ENCODE measurements at regions not wholly inside any gene's neighbourhood (a gene's known extent, or its start where the extent isn't known, plus 50 kb on each side); places are given as distances from the start of the nearest gene placed in this dataset.

DNA sequence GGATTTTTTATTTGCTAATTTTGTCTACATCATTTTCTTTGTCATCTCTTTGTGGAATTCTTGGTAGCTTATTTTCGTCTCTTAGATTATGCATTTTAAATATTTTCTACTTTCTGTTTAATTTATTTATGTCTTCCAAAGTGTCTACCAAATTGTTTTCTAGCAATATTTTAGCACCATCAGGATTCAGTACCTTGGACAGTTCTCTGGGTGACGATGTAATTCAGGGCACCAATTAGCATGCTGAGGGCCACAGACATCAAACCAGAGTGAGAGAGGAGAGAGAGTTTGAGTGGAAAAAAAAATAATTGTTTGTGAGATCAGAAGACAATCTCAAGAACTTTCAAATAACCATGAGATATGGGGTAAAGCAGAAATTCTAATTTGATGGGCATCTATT lies 169.8 kb upstream of the CXADR start:
- no peaks in the 10 kb centered on the region for H3K4me1 Mint-ChIP-seq
- no peak overlapping the region for H3K27ac Mint-ChIP-seq
- H3K27me3 Mint-ChIP-seq, result no peaks in the 10 kb centered on the region
- no peaks in the 10 kb centered on the region for H3K9me3 ChIP-seq (ENCODE audit: control insufficient read depth, low read length, poor library complexity, severe bottlenecking)
- H3K36me3 Mint-ChIP-seq (ENCODE audit: low read depth), result no peaks in the 10 kb centered on the region
- ATAC-seq, result no peak
- H3K4me3 Mint-ChIP-seq, result no peak overlapping the region
- DNase-seq, result no peak

DNA sequence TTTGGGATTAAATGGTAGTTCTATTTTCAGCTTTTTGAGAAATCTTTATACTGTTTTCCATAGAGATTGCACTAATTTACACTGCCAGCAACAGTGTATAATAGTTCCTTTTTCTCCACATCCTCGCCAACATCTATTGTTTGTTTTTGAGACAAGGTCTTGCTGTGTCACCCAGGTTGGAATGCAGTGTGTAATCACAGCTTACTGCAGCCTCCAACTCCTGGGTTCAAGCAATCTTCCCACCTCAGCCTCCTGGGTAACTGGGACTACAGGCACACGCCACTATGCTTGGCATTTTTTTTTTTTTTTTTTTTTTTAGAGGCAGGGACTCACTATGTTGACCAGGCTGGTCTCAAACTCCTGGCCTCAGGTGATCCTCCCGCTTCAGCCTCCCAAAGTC lies 164.5 kb upstream of the CXADR start:
- H3K27ac Mint-ChIP-seq, result no peak overlapping the region
- H3K4me1 Mint-ChIP-seq, result no peaks in the 10 kb centered on the region
- no peak for ATAC-seq
- no peaks in the 10 kb centered on the region for H3K36me3 Mint-ChIP-seq (ENCODE audit: low read depth)
- H3K27me3 Mint-ChIP-seq, result no peaks in the 10 kb centered on the region
- no peak for DNase-seq
- H3K9me3 ChIP-seq (ENCODE audit: control insufficient read depth, low read length, poor library complexity, severe bottlenecking), result no peaks in the 10 kb centered on the region
- no peak overlapping the region for H3K4me3 Mint-ChIP-seq

DNA sequence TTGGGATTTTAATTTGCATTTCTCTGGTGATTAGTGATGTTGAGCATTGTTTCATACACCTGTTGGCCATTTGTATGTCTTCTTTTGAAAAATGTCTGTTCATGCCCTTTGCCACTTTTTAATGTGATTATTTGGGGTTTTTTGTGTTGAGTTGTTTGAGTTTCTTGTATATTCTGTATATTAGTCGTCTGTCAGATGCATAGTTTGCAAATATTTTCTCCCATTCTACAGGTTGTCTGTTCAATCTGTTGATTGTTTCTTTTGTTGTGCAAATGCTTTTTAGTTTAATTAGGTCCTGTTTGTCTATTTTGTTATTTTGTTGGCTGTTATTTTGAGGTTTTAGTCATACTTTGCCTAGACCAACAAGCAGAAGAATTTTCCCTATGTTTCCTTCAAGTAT lies 164.0 kb upstream of the CXADR start:
- H3K36me3 Mint-ChIP-seq (ENCODE audit: low read depth), result no peaks in the 10 kb centered on the region
- DNase-seq (no peak), ATAC-seq (no peak)
- H3K27ac Mint-ChIP-seq, result no peak overlapping the region
- H3K4me1 Mint-ChIP-seq, result no peaks in the 10 kb centered on the region
- no peaks in the 10 kb centered on the region for H3K9me3 ChIP-seq (ENCODE audit: control insufficient read depth, low read length, poor library complexity, severe bottlenecking)
- no peaks in the 10 kb centered on the region for H3K27me3 Mint-ChIP-seq
- no peak overlapping the region for H3K4me3 Mint-ChIP-seq

DNA sequence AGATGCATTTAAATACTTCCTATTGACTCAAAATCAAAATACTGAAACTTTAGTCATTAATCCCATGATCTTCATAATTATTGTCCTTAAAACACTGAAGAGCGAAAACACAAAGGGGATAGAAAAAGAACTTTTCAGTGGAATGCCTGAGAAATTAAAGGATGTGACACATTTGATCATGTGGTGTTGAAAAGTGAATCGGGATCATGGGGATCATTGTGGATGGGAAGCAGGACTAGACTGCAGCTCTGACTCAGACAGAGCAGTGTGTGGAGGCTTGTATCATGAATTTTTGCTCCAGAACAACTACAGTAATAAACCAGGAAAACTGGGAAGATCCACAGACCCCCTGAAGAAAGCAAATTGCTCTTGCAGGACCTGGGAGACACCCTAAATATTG lies 161.1 kb upstream of the CXADR start:
- H3K9me3 ChIP-seq (ENCODE audit: control insufficient read depth, low read length, poor library complexity, severe bottlenecking), result no peaks in the 10 kb centered on the region
- Mint-ChIP-seq H3K27me3 (no peaks in the 10 kb centered on the region), H3K27ac (no peak overlapping the region), H3K36me3 (ENCODE audit: low read depth) (no peaks in the 10 kb centered on the region), H3K4me3 (no peak overlapping the region), H3K4me1 (no peaks in the 10 kb centered on the region)
- DNase-seq, result no peak
- ATAC-seq, result no peak

DNA sequence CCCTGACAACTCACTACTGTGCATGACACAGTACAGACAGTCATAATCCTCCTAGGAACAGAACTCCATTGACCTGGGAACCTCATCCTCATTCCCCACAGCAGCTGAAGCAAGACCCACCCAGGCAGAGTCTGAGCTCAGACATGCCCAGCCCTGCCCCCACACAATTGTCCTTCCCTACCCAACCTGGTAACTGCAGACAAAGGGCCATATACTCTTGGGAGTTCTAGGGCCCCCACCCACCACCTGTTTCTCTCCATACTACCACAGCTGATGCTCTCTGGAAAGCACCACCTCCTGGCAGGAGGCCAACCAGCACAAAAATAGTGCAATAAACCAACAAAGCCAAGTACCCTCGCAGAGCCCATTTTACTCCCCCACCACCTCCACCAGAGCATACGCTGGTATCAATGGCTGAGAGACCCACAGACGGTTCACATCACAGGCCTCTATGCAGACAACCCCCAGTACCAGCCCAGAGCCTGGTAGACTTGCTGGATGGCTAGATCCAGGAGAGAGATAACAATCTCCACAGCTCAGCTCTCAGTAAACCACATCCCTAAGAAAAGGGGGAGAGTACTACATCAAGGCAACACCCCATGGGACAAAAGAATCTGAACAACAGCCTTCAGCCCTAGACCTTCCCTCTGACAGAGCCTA lies 159.7 kb upstream of the CXADR start:
- H3K4me3 Mint-ChIP-seq, result no peak overlapping the region
- no peaks in the 10 kb centered on the region for H3K27me3 Mint-ChIP-seq
- H3K4me1 Mint-ChIP-seq, result no peaks in the 10 kb centered on the region
- no peak for DNase-seq
- no peak overlapping the region for H3K27ac Mint-ChIP-seq
- ATAC-seq, result no peak
- no peaks in the 10 kb centered on the region for H3K9me3 ChIP-seq (ENCODE audit: control insufficient read depth, low read length, poor library complexity, severe bottlenecking)
- no peaks in the 10 kb centered on the region for H3K36me3 Mint-ChIP-seq (ENCODE audit: low read depth)

DNA sequence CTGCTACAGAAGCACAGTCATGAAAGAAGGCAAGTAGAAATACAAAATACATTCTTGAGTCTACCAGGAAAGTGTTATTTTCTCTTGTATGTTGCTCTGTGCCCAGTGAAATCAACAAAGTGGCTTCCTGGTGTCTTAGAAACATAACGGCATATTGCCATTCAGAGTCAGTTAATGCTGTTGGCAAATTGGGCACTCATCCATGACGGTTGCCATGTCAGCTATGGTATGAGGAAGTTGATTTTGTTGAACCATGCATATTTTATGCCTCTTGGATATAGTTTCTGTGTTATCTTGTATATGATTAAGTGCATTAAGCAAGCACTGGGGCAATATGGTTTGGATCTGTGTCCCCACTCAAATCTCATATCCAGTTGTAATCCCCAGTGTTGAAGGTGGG lies 153.1 kb upstream of the CXADR start:
- Mint-ChIP-seq H3K4me3 (no peak overlapping the region), H3K36me3 (ENCODE audit: low read depth) (no peaks in the 10 kb centered on the region), H3K27ac (no peak overlapping the region), H3K27me3 (no peaks in the 10 kb centered on the region), H3K4me1 (no peaks in the 10 kb centered on the region)
- DNase-seq, result no peak
- H3K9me3 ChIP-seq (ENCODE audit: control insufficient read depth, low read length, poor library complexity, severe bottlenecking), result no peaks in the 10 kb centered on the region
- no peak for ATAC-seq

DNA sequence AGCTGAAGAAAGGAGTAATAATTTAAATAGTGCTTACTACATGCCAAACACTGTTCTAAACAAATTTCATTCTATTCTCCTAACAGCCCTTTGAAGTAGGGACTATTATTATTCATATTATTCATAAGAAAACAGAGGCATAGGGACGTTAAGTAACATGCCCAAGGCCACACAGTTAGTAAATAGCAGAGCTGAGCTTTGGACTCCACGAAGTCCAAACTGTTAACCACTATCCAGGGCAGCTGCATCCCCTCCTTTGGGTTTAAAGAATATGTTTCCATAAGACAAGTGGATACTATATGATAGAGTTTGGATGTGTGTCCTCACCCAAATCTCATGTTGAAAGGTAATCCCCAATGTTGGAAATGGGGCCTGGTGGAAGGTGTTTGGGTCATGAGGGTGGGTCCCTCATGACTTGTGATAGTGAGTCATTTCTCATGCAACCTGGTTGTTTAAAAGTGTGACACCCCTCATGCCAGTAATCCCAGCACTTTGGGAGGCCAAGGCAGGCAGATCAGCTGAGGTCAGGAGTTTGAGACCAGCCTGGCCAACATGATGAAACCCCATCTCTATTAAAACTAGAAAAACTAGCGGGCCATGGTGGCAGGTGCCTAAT lies 144.0 kb upstream of the CXADR start:
- H3K27ac Mint-ChIP-seq, result no peak overlapping the region
- H3K4me1 Mint-ChIP-seq, result peaks cover 2% of the 10 kb centered on the region
- H3K4me3 Mint-ChIP-seq, result no peak overlapping the region
- ATAC-seq (no peak), DNase-seq (no peak)
- H3K9me3 ChIP-seq (ENCODE audit: control insufficient read depth, low read length, poor library complexity, severe bottlenecking), result no peaks in the 10 kb centered on the region
- no peaks in the 10 kb centered on the region for H3K36me3 Mint-ChIP-seq (ENCODE audit: low read depth)
- peaks cover 23% of the 10 kb centered on the region for H3K27me3 Mint-ChIP-seq

DNA sequence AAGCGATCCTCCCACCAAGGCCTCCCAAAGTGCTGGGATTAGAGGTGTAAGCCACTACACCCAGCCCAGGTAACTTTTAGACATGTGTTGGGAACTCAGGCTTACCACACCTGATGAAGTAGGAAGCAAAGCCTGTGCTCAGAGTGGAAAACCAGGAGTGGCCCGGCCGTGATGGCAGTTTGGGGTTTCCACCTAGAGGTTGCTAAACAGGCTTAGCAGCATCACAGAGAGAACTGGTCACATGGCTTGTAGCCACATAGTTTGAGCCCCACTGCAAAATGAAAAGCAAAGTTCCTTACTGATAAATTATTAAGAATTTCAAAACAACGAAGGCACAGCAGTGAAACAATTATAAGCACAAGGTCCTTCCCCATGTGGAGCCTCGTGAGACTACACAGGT lies 142.6 kb upstream of the CXADR start:
- no peak for ATAC-seq
- Mint-ChIP-seq H3K36me3 (ENCODE audit: low read depth) (peaks cover 4% of the 10 kb centered on the region), H3K4me1 (peaks cover 2% of the 10 kb centered on the region), H3K4me3 (no peak overlapping the region), H3K27me3 (peaks cover 23% of the 10 kb centered on the region), H3K27ac (no peak overlapping the region)
- DNase-seq, result no peak
- no peaks in the 10 kb centered on the region for H3K9me3 ChIP-seq (ENCODE audit: control insufficient read depth, low read length, poor library complexity, severe bottlenecking)

DNA sequence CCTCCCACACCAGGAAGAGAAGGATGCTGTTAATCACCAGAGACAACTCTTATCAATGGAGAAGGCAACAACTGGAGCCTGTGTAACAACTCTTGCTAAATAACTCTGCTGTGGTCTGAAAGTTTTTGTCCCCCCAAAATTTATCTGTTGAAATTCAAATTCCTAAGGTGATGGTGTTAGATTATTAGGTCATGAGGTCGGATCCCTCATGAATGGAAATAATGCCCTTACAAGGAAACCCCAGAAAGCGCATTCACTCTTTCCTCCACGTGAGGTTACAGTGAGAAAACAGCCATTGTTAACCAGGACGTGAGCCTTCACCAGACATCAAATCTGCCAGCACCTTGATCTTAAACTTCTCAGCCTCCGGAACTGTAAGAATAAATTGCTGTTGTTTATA lies 141.9 kb upstream of the CXADR start:
- Mint-ChIP-seq H3K27me3 (peaks cover 23% of the 10 kb centered on the region), H3K4me3 (no peak overlapping the region), H3K4me1 (peaks cover 2% of the 10 kb centered on the region), H3K27ac (no peak overlapping the region), H3K36me3 (ENCODE audit: low read depth) (peaks cover 4% of the 10 kb centered on the region)
- DNase-seq, result no peak
- no peaks in the 10 kb centered on the region for H3K9me3 ChIP-seq (ENCODE audit: control insufficient read depth, low read length, poor library complexity, severe bottlenecking)
- ATAC-seq, result no peak

DNA sequence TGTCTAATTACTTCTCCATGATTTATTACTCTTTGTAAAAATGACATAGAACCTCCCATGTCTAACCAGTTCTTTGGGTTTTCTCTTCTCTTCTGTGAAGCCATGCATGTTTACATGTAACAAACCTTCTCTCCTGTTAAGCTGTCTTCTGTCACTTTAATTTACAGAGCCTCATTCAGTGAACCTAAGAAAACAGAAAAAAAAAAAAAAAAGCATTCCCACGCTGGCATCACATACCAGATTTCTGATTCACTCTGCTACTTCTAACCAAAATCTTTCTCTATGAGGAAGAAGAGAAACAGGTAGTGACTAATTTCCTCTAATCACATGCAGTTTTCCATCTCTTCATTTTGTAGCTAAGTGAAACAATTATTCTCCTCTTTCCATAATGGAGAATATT lies 141.4 kb upstream of the CXADR start:
- Mint-ChIP-seq H3K4me3 (no peak overlapping the region), H3K4me1 (peaks cover 2% of the 10 kb centered on the region), H3K27ac (no peak overlapping the region), H3K27me3 (peaks cover 23% of the 10 kb centered on the region), H3K36me3 (ENCODE audit: low read depth) (peaks cover 4% of the 10 kb centered on the region)
- ATAC-seq, result no peak
- no peak for DNase-seq
- H3K9me3 ChIP-seq (ENCODE audit: control insufficient read depth, low read length, poor library complexity, severe bottlenecking), result no peaks in the 10 kb centered on the region

DNA sequence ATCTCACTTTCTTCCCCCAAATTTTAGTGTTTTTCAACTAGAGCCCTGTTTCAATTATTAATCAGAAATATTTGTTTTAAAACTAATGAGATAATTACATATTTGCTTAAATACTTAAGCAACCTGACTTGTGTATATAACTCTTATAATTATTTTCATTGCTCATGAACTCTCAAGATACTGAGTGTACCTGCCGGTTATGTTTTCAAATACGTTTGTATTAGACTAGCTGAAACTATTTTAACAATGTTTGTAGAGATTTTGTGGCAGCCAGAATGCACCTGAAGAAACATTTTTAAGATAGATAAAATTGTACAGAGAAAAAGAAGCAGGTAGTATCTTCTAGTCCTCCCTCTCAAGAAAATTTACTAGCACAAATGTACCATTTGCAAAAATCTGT lies 140.6 kb upstream of the CXADR start:
- no peak overlapping the region for H3K4me3 Mint-ChIP-seq
- no peak overlapping the region for H3K27ac Mint-ChIP-seq
- no peaks in the 10 kb centered on the region for H3K9me3 ChIP-seq (ENCODE audit: control insufficient read depth, low read length, poor library complexity, severe bottlenecking)
- peaks cover 4% of the 10 kb centered on the region for H3K36me3 Mint-ChIP-seq (ENCODE audit: low read depth)
- peaks cover 28% of the 10 kb centered on the region for H3K27me3 Mint-ChIP-seq
- ATAC-seq, result no peak
- no peak for DNase-seq
- peaks cover 2% of the 10 kb centered on the region for H3K4me1 Mint-ChIP-seq

DNA sequence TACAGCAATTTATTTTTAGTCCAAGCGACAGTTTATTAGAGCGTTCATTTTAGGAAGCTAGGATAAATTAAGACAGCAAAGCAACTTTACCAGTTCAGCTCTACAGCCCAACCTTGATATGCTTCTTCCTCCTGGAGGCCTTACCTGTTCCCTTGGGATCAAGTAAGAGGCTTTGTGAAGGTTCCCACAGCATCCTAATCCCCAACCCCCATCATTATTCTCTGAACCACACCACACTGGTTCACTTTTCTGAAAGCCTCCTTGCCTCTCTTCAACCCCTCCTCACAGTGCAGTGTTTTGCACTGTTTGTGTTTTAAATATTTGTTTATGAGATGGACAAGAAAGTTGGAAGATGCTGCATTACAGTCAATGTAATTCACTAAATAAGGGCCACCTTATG lies 126.3 kb upstream of the CXADR start:
- peaks cover 6% of the 10 kb centered on the region for H3K27me3 Mint-ChIP-seq
- H3K4me3 Mint-ChIP-seq, result no peak overlapping the region
- H3K9me3 ChIP-seq (ENCODE audit: control insufficient read depth, low read length, poor library complexity, severe bottlenecking), result no peaks in the 10 kb centered on the region
- H3K27ac Mint-ChIP-seq, result no peak overlapping the region
- ATAC-seq, result no peak
- H3K4me1 Mint-ChIP-seq, result no peaks in the 10 kb centered on the region
- no peak for DNase-seq
- no peaks in the 10 kb centered on the region for H3K36me3 Mint-ChIP-seq (ENCODE audit: low read depth)

DNA sequence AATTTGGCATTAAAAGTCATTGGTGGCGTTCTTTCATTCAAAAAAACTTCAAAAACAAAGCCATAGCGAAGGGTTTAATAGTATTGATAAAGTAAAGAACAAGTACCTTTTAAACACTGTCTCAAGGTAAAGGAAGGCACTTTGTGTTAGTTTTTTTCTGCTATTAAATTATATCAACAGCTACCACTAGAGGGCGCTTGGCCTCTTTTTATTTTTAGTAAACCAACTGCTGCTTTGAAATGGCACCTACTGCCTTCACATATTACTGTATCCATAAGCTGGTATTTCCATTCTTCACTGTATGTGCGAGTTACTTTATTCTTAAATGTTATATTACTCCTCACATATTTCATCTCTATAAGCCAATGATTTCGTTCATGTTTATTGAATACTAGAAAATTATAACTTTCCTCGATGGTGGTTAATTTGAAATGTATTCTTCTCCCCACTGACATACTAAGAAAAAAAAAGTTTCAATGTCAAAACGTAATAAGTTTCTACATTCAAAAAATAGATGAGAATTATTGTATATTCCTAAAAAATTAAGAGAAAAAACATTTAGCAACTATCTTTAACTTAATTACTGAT lies 125.7 kb upstream of the CXADR start:
- no peaks in the 10 kb centered on the region for H3K36me3 Mint-ChIP-seq (ENCODE audit: low read depth)
- no peak overlapping the region for H3K27ac Mint-ChIP-seq
- ATAC-seq, result peak; percentile 61
- no peaks in the 10 kb centered on the region for H3K9me3 ChIP-seq (ENCODE audit: control insufficient read depth, low read length, poor library complexity, severe bottlenecking)
- H3K4me1 Mint-ChIP-seq, result no peaks in the 10 kb centered on the region
- peak in 2 of 3 donors; percentile 11 to 27 for DNase-seq
- no peak overlapping the region for H3K4me3 Mint-ChIP-seq
- peaks cover 6% of the 10 kb centered on the region for H3K27me3 Mint-ChIP-seq

DNA sequence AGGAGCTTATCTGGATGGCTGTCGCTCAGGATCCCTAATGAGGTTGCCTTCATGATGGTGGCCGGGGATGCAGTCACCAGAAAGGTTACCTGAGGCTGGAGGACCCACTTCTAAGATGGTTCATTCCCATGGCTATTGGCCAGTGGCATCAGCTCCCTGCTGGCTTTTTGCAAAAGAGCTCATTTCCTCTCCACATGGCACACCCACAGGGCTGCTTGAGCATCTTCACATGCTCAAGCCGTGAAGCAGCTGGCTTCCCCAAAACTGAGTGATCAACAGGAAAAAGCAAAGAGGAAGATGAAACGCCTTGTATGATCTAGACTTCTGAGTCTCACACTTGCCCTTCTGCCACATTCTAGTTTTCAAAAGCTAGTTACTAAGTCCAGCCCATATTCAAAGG lies 124.6 kb upstream of the CXADR start:
- Mint-ChIP-seq H3K27ac (no peak overlapping the region), H3K27me3 (peaks cover 6% of the 10 kb centered on the region), H3K4me3 (no peak overlapping the region), H3K36me3 (ENCODE audit: low read depth) (no peaks in the 10 kb centered on the region), H3K4me1 (no peaks in the 10 kb centered on the region)
- no peaks in the 10 kb centered on the region for H3K9me3 ChIP-seq (ENCODE audit: control insufficient read depth, low read length, poor library complexity, severe bottlenecking)
- ATAC-seq (no peak), DNase-seq (no peak)

Measured in T-helper 17 cell (primary cell).